Neural cell (in vitro differentiated cells): ENCODE measurements at regions not wholly inside any gene's neighbourhood (a gene's known extent, or its start where the extent isn't known, plus 50 kb on each side); places are given as distances from the start of the nearest gene placed in this dataset.

Source experiments
- H2AFZ ChIP-seq: fragments of 200-600, 300-800 bp; sonication (generic), shearing (Covaris generic); 2 replicates; pipeline ENCODE4 v1.6.0; 2014; ENCODE audit warnings: low read depth, mild to moderate bottlenecking, antibody characterized with exemption, low read length, moderate library complexity
- H3F3A ChIP-seq: fragments of 200-600 bp; shearing (Covaris generic); 2 replicates; pipeline ENCODE4 v1.6.1; 2016; ENCODE audit warnings: mild to moderate bottlenecking, moderate library complexity, mixed read lengths, antibody characterized with exemption, low read length; ENCODE audit not compliant: insufficient read depth, poor library complexity, severe bottlenecking
- H3K27ac ChIP-seq: fragments of 200-600, 300-800 bp; sonication (generic), shearing (Covaris generic); 2 replicates; pipeline ENCODE4 v1.5.1; 2014; ENCODE audit warnings: mild to moderate bottlenecking, low read length, moderate library complexity
- H3K27me3 ChIP-seq: fragments of 300-800, 200-600 bp; sonication (generic), shearing (Covaris generic); 2 replicates; pipeline ENCODE4 v1.6.0; 2014; ENCODE audit warnings: mild to moderate bottlenecking, low read depth, low read length, moderate library complexity; ENCODE audit not compliant: insufficient read depth
- H3K36me3 ChIP-seq: fragments of 300-800, 200-600 bp; sonication (generic), shearing (Covaris generic); 2 replicates; pipeline ENCODE4 v1.5.1; 2014; ENCODE audit warnings: mild to moderate bottlenecking, antibody characterized with exemption, low read length, moderate library complexity; ENCODE audit not compliant: insufficient read depth
- H3K4me2 ChIP-seq: fragments of 300-800, 200-600 bp; sonication (generic), shearing (Covaris generic); 2 replicates; pipeline ENCODE4 v1.6.0; 2014; ENCODE audit warnings: mild to moderate bottlenecking, low read length
- H3K4me3 ChIP-seq: fragments of 300-800, 200-600 bp; sonication (generic), shearing (Covaris generic); 2 replicates; pipeline ENCODE4 v1.5.1; 2014; ENCODE audit warnings: mild to moderate bottlenecking, low read length, moderate library complexity
- H3K79me2 ChIP-seq: fragments of 200-600 bp; shearing (Covaris generic); replicated peaks from 2 replicates; pipeline ENCODE4 v1.6.0; 2014; ENCODE audit warnings: mild to moderate bottlenecking, low read length, moderate library complexity; ENCODE audit not compliant: insufficient read depth
- H3K9ac ChIP-seq: fragments of 300-800, 200-600 bp; sonication (generic), shearing (Covaris generic); 2 replicates; pipeline ENCODE4 v1.6.1; 2016; ENCODE audit warnings: mild to moderate bottlenecking, low read length, mixed read lengths
- H3K9me2 ChIP-seq: fragments of 200-600 bp; shearing (Covaris generic); 2 replicates; pipeline ENCODE4 v1.6.1; 2016; ENCODE audit warnings: mild to moderate bottlenecking, low read length, mixed read lengths; ENCODE audit not compliant: insufficient read depth
- H3K9me3 ChIP-seq: fragments of 200-600, 300-800 bp; sonication (generic), shearing (Covaris generic); 2 replicates; pipeline ENCODE4 v1.6.1; 2016; ENCODE audit warnings: mild to moderate bottlenecking, mixed run types, low read length, moderate library complexity, mixed read lengths
- H4K20me1 ChIP-seq: fragments of 200-600 bp; shearing (Covaris generic); 2 replicates; pipeline ENCODE4 v1.6.1; 2016; ENCODE audit warnings: mild to moderate bottlenecking, mixed run types; ENCODE audit not compliant: insufficient read depth
- CTCF ChIP-seq: fragments of 450-650 bp; IDR thresholded peaks from 2 replicates; pipeline ENCODE4 v1.5.1; 2014; ENCODE audit warnings: antibody characterized with exemption, mild to moderate bottlenecking, moderate library complexity; ENCODE audit not compliant: poor library complexity, severe bottlenecking
- EP300 ChIP-seq: fragments of 450-650 bp; conservative IDR thresholded peaks from 2 replicates; pipeline ENCODE4 v1.6.1; 2014; ENCODE audit warnings: antibody characterized with exemption, mild to moderate bottlenecking, moderate library complexity; ENCODE audit not compliant: poor library complexity, severe bottlenecking
- EZH2 ChIP-seq: fragments of 200-600, 300-800 bp; shearing (Covaris generic), sonication (generic); IDR thresholded peaks from 2 replicates; pipeline ENCODE4 v1.6.1; 2014; ENCODE audit warnings: antibody characterized with exemption, low read length, borderline replicate concordance, mild to moderate bottlenecking; ENCODE audit not compliant: insufficient read depth, poor library complexity, severe bottlenecking
- MXI1 ChIP-seq: fragments of 450-650 bp; conservative IDR thresholded peaks from 2 replicates; pipeline ENCODE4 v1.6.1; 2014; ENCODE audit warnings: antibody characterized with exemption, mild to moderate bottlenecking; ENCODE audit not compliant: poor library complexity, severe bottlenecking
- POLR2AphosphoS5 ChIP-seq: IDR thresholded peaks from 2 replicates; pipeline ENCODE4 v1.6.1; 2012
- RAD21 ChIP-seq: fragments of 450-650 bp; conservative IDR thresholded peaks from 2 replicates; pipeline ENCODE4 v1.6.1; 2014; ENCODE audit warnings: antibody characterized with exemption, mild to moderate bottlenecking, moderate library complexity
- REST ChIP-seq: IDR thresholded peaks from 2 replicates; pipeline ENCODE4 v1.6.1; 2012; ENCODE audit warnings: borderline replicate concordance
- SMC3 ChIP-seq: fragments of 450-650 bp; conservative IDR thresholded peaks from 2 replicates; pipeline ENCODE4 v1.6.1; 2014; ENCODE audit warnings: antibody characterized with exemption, mild to moderate bottlenecking, moderate library complexity; ENCODE audit not compliant: poor library complexity
- TAF1 ChIP-seq: IDR thresholded peaks from 2 replicates; pipeline ENCODE4 v1.6.1; 2012; ENCODE audit warnings: low read depth

- Histone ChIP-seq H3K4me3 (no peak overlapping the region), H3K4me2 (no peak overlapping the region), H3K9ac (no peak overlapping the region), H2AFZ (no peak overlapping the region), H3K9me3 (no peaks in the 10 kb centered on the region), H4K20me1 (no peaks in the 10 kb centered on the region), H3K79me2 (no peaks in the 10 kb centered on the region), H3K27me3 (no peaks in the 10 kb centered on the region), H3F3A (no peaks in the 10 kb centered on the region), H3K9me2 (no peaks in the 10 kb centered on the region), H3K27ac (no peak overlapping the region), H3K36me3 (no peaks in the 10 kb centered on the region)
- no peak for TF ChIP-seq CTCF
- TF ChIP-seq POLR2AphosphoS5 = no peak
- TF ChIP-seq EP300 = no peak
- no peak for TF ChIP-seq SMC3
- TF ChIP-seq RAD21 = no peak
- no peak for TF ChIP-seq EZH2
- no peak for TF ChIP-seq TAF1
- TF ChIP-seq REST = no peak
- TF ChIP-seq MXI1 = no peak
Observed at GRCh38 chr10:10642751-10643150, 374.9 kb upstream of the CELF2 start.

- no peak overlapping the region for H3K27ac ChIP-seq
- no peak overlapping the region for H2AFZ ChIP-seq
Observed at GRCh38 chr10:10644008-10644646, 373.5 kb upstream of the CELF2 start.

More at GRCh38 chr10:10644008-10644646, 373.5 kb upstream of the CELF2 start:
- H3K9ac ChIP-seq = no peak overlapping the region
- H3F3A ChIP-seq = no peaks in the 10 kb centered on the region
- no peaks in the 10 kb centered on the region for H3K79me2 ChIP-seq
- no peaks in the 10 kb centered on the region for H4K20me1 ChIP-seq
- no peaks in the 10 kb centered on the region for H3K9me3 ChIP-seq
- H3K36me3 ChIP-seq = no peaks in the 10 kb centered on the region
- H3K4me3 ChIP-seq = no peak overlapping the region
- no peaks in the 10 kb centered on the region for H3K27me3 ChIP-seq
- no peak for TF ChIP-seq EP300
- no peak for TF ChIP-seq CTCF
- no peak for TF ChIP-seq RAD21
- no peak for TF ChIP-seq EZH2
- TF ChIP-seq TAF1 = no peak
- H3K9me2 ChIP-seq = no peaks in the 10 kb centered on the region
- no peak overlapping the region for H3K4me2 ChIP-seq
